Glutamatergic neuron (in vitro differentiated cells): ENCODE measurements at regions not wholly inside any gene's neighbourhood (a gene's known extent, or its start where the extent isn't known, plus 50 kb on each side); places are given as distances from the start of the nearest gene placed in this dataset.
"Not testable (repeated sequence)": the region's sequence is repeated elsewhere in the genome, so short reads cannot be mapped to it uniquely, and the experiment has no call there.

Experiments
- DNase-seq: peaks from one replicate; pipeline ENCODE4 v3.0.0; 2022
- H3K27ac Mint-ChIP-seq: one replicate; pipeline ENCODE4 v1.8.0; 2020; ENCODE audit warnings: mild to moderate bottlenecking, mixed read lengths, inconsistent platforms; ENCODE audit not compliant: unreplicated experiment
- H3K27me3 Mint-ChIP-seq: one replicate; pipeline ENCODE4 v1.8.0; 2020; ENCODE audit warnings: mild to moderate bottlenecking, moderate library complexity, mixed read lengths, inconsistent platforms; ENCODE audit not compliant: unreplicated experiment
- H3K36me3 Mint-ChIP-seq: one replicate; pipeline ENCODE4 v1.8.0; 2020; ENCODE audit warnings: mild to moderate bottlenecking, mixed read lengths, inconsistent platforms; ENCODE audit not compliant: unreplicated experiment
- H3K4me1 Mint-ChIP-seq: one replicate; pipeline ENCODE4 v1.8.0; 2020; ENCODE audit warnings: mild to moderate bottlenecking, low read depth, mixed read lengths, inconsistent platforms; ENCODE audit not compliant: unreplicated experiment
- H3K4me3 Mint-ChIP-seq: one replicate; pipeline ENCODE4 v1.8.0; 2020; ENCODE audit warnings: mild to moderate bottlenecking, mixed read lengths, inconsistent platforms; ENCODE audit not compliant: unreplicated experiment
- H3K9me3 Mint-ChIP-seq: one replicate; pipeline ENCODE4 v1.8.0; 2020; ENCODE audit warnings: mild to moderate bottlenecking, moderate library complexity, mixed read lengths, inconsistent platforms; ENCODE audit not compliant: unreplicated experiment
- TF ChIP-seq, protein P1 (sequence below): fragments of 200-600 bp; sonication (generic); IDR thresholded peaks from one replicate; pipeline ENCODE4 v1.5.0; 2021; ENCODE audit not compliant: partially characterized antibody, unreplicated experiment

DNA sequence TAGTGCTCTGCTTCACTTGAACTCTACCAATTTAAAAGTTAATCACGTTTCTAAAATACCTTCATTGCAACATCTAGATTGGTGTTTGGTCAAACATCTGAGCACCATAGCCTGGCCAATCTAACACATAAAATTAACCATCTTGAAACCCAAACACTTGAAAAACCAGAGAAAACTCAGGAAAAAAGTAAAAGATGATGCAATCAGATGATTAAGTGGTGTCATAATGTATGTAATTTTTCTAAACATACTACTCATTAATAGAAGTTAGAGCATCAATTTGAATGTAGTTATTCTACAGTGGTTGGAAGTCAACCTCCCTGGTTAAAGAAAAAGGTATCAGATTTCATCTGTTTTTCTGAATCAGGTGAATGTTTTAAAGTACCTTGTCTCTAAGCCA, 228.6 kb upstream of the ID4 start:
- TF ChIP-seq, protein P1, sequence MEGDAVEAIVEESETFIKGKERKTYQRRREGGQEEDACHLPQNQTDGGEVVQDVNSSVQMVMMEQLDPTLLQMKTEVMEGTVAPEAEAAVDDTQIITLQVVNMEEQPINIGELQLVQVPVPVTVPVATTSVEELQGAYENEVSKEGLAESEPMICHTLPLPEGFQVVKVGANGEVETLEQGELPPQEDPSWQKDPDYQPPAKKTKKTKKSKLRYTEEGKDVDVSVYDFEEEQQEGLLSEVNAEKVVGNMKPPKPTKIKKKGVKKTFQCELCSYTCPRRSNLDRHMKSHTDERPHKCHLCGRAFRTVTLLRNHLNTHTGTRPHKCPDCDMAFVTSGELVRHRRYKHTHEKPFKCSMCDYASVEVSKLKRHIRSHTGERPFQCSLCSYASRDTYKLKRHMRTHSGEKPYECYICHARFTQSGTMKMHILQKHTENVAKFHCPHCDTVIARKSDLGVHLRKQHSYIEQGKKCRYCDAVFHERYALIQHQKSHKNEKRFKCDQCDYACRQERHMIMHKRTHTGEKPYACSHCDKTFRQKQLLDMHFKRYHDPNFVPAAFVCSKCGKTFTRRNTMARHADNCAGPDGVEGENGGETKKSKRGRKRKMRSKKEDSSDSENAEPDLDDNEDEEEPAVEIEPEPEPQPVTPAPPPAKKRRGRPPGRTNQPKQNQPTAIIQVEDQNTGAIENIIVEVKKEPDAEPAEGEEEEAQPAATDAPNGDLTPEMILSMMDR: no peak
- Mint-ChIP-seq H3K36me3 (no peaks in the 10 kb centered on the region), H3K4me1 (no peaks in the 10 kb centered on the region), H3K27me3 (no peaks in the 10 kb centered on the region), H3K4me3 (no peak overlapping the region), H3K27ac (no peak overlapping the region), H3K9me3 (peaks cover 2% of the 10 kb centered on the region)
- DNase-seq: no peak

DNA sequence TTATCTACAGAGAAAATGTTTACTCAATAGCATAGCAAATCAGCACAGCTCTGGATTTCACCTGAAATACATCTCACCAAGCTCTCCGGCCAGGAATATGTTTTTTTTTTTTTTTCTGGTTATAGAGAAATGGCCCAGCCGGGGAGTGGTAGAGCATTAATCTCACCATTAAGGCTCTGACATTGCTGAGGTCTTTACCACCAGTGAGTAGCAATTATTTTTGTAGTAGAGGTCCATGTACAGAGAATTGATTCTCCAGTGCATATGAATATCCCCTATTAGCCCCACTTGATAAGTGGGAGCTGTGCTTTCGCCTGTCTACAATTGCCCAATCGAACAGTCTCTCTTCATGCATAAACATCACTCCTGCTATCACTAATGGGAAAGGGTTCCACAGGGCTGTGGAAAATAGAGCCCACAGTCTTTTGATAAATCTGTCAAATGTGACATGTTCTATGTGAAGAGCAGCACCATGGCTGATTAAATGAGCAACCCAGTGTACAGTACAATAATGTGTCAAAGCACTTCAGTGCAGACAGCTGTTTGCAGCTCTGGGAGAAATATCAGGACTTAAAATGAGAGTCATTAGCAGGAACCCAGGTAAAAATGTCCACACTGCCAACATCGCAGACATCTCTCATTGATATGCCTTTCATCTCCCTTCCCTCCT, 227.1 kb upstream of the ID4 start:
- no peak overlapping the region for H3K4me3 Mint-ChIP-seq
- H3K36me3 Mint-ChIP-seq: peaks cover 4% of the 10 kb centered on the region
- H3K27ac Mint-ChIP-seq: no peak overlapping the region
- DNase-seq: no peak
- H3K27me3 Mint-ChIP-seq: no peaks in the 10 kb centered on the region
- TF ChIP-seq, protein P1: no peak
- H3K9me3 Mint-ChIP-seq: peaks cover 2% of the 10 kb centered on the region
- H3K4me1 Mint-ChIP-seq: no peaks in the 10 kb centered on the region

- H3K36me3 Mint-ChIP-seq: peaks cover 17% of the 10 kb centered on the region
- H3K4me1 Mint-ChIP-seq, H3K27me3 Mint-ChIP-seq, H3K9me3 Mint-ChIP-seq, H3K4me3 Mint-ChIP-seq, H3K27ac Mint-ChIP-seq, DNase-seq: not testable (repeated sequence)
Observed at GRCh38 chr6:19612672-19613466, 224.3 kb upstream of the ID4 start.

- Mint-ChIP-seq H3K9me3 (peaks cover 2% of the 10 kb centered on the region), H3K27ac (no peak overlapping the region), H3K4me1 (no peaks in the 10 kb centered on the region), H3K4me3 (no peak overlapping the region), H3K27me3 (no peaks in the 10 kb centered on the region), H3K36me3 (peaks cover 17% of the 10 kb centered on the region)
- TF ChIP-seq, protein P1: no peak
- no peak for DNase-seq
Observed at GRCh38 chr6:19613678-19614077, 223.5 kb upstream of the ID4 start.

- no peak overlapping the region for H3K27ac Mint-ChIP-seq
- no peak overlapping the region for H3K4me3 Mint-ChIP-seq
- H3K9me3 Mint-ChIP-seq: peaks cover 2% of the 10 kb centered on the region
- no peaks in the 10 kb centered on the region for H3K27me3 Mint-ChIP-seq
- DNase-seq: no peak
- peaks cover 17% of the 10 kb centered on the region for H3K36me3 Mint-ChIP-seq
- TF ChIP-seq, protein P1: no peak
- no peaks in the 10 kb centered on the region for H3K4me1 Mint-ChIP-seq
Observed at GRCh38 chr6:19616022-19616421, 221.1 kb upstream of the ID4 start.
